Stimulated activated CD8-positive, alpha-beta memory T cell treated with anti-CD3 and anti-CD28 coated beads, Interleukin-4, amount 100 ng/mL, for 48 hours (primary cell): ENCODE measurements at regions not wholly inside any gene's neighbourhood (a gene's known extent, or its start where the extent isn't known, plus 50 kb on each side); places are given as distances from the start of the nearest gene placed in this dataset.
"Not testable (repeated sequence)": the region's sequence is repeated elsewhere in the genome, so short reads cannot be mapped to it uniquely, and the experiment has no call there.

Source experiments
- DNase-seq: peaks from one replicate; pipeline ENCODE4 v3.0.0-alpha.2; 2020

- DNase-seq: no peak
Observed at GRCh38 chr2:51344886-51345285, 313.0 kb upstream of the NRXN1 start.

- DNase-seq: no peak
Observed at GRCh38 chr2:51335087-51336058, 303.4 kb upstream of the NRXN1 start.

GRCh38 chr2:51329512-51329911 is 297.6 kb upstream of the NRXN1 start:
- no peak for DNase-seq

- DNase-seq: no peak
Observed at GRCh38 chr2:51324051-51324450, 292.1 kb upstream of the NRXN1 start.

- no peak for DNase-seq
Observed at GRCh38 chr2:51322613-51323012, 290.7 kb upstream of the NRXN1 start.

GRCh38 chr2:51304311-51304710 is 272.4 kb upstream of the NRXN1 start:
- no peak for DNase-seq

- no peak for DNase-seq
Observed at GRCh38 chr2:51301381-51301780, 269.4 kb upstream of the NRXN1 start.

GRCh38 chr2:51299370-51299769 is 267.4 kb upstream of the NRXN1 start:
- DNase-seq: no peak

GRCh38 chr2:51297488-51297887 is 265.6 kb upstream of the NRXN1 start:
- DNase-seq: no peak

GRCh38 chr2:51293566-51294200 is 261.8 kb upstream of the NRXN1 start:
- DNase-seq: no peak

GRCh38 chr2:51291762-51292551 is 260.0 kb upstream of the NRXN1 start:
- DNase-seq: no peak

GRCh38 chr2:51290725-51291124 is 258.8 kb upstream of the NRXN1 start:
- DNase-seq: no peak

- no peak for DNase-seq
Observed at GRCh38 chr2:51289045-51289444, 257.1 kb upstream of the NRXN1 start.

GRCh38 chr2:51268191-51268590 is 236.3 kb upstream of the NRXN1 start:
- DNase-seq: no peak

GRCh38 chr2:51265539-51265938 is 233.6 kb upstream of the NRXN1 start:
- no peak for DNase-seq

- no peak for DNase-seq
Observed at GRCh38 chr2:51263951-51264350, 232.0 kb upstream of the NRXN1 start.

- DNase-seq: not testable (repeated sequence)
Observed at GRCh38 chr2:51263101-51263500, 231.2 kb upstream of the NRXN1 start.

GRCh38 chr2:51258301-51258700 is 226.4 kb upstream of the NRXN1 start:
- DNase-seq: no peak

GRCh38 chr2:51256736-51257135 is 224.8 kb upstream of the NRXN1 start:
- DNase-seq: no peak

- DNase-seq: no peak
Observed at GRCh38 chr2:51251356-51251755, 219.4 kb upstream of the NRXN1 start.

- no peak for DNase-seq
Observed at GRCh38 chr2:51247252-51247805, 215.4 kb upstream of the NRXN1 start.

GRCh38 chr2:51243892-51244535 is 212.1 kb upstream of the NRXN1 start:
- DNase-seq: no peak
